ENCODE measurements at regions not wholly inside any gene's neighbourhood (a gene's known extent, or its start where the extent isn't known, plus 50 kb on each side); places are given as distances from the start of the nearest gene placed in this dataset.
"Not testable (repeated sequence)": the region's sequence is repeated elsewhere in the genome, so short reads cannot be mapped to it uniquely, and the experiment has no call there.

- H3K9me3 ChIP-seq (ENCODE audit: control insufficient read depth, low read length, poor library complexity, severe bottlenecking); H3K27me3 Mint-ChIP-seq; ATAC-seq; H3K4me1 Mint-ChIP-seq; H3K4me3 Mint-ChIP-seq; H3K27ac Mint-ChIP-seq; DNase-seq; H3K36me3 Mint-ChIP-seq (ENCODE audit: low read depth): not testable (repeated sequence)
These were observed 248.0 kb upstream of the SGCG start for GRCh38 chr13:22932632-22933412.

GRCh38 chr13:22933571-22934181, 247.1 kb upstream of the SGCG start:
- no peaks in the 10 kb centered on the region for H3K9me3 ChIP-seq (ENCODE audit: control insufficient read depth, low read length, poor library complexity, severe bottlenecking)
- Mint-ChIP-seq H3K4me1 (no peaks in the 10 kb centered on the region), H3K27me3 (no peaks in the 10 kb centered on the region), H3K36me3 (ENCODE audit: low read depth) (no peaks in the 10 kb centered on the region), H3K27ac (no peak overlapping the region), H3K4me3 (no peak overlapping the region)
- DNase-seq (no peak), ATAC-seq (no peak)

GRCh38 chr13:22934744-22935523, 245.8 kb upstream of the SGCG start:
- no peaks in the 10 kb centered on the region for H3K9me3 ChIP-seq (ENCODE audit: control insufficient read depth, low read length, poor library complexity, severe bottlenecking)
- H3K36me3 Mint-ChIP-seq (ENCODE audit: low read depth) = no peaks in the 10 kb centered on the region
- no peaks in the 10 kb centered on the region for H3K27me3 Mint-ChIP-seq
- H3K4me1 Mint-ChIP-seq = peaks cover 2% of the 10 kb centered on the region
- no peak overlapping the region for H3K27ac Mint-ChIP-seq
- H3K4me3 Mint-ChIP-seq = no peak overlapping the region
- no peak for ATAC-seq
- DNase-seq = no peak

GRCh38 chr13:22936228-22936627, 244.6 kb upstream of the SGCG start:
- no peaks in the 10 kb centered on the region for H3K36me3 Mint-ChIP-seq (ENCODE audit: low read depth)
- DNase-seq = no peak
- no peak overlapping the region for H3K4me3 Mint-ChIP-seq
- H3K27ac Mint-ChIP-seq = no peak overlapping the region
- H3K9me3 ChIP-seq (ENCODE audit: control insufficient read depth, low read length, poor library complexity, severe bottlenecking) = no peaks in the 10 kb centered on the region
- peaks cover 5% of the 10 kb centered on the region for H3K27me3 Mint-ChIP-seq
- no peak for ATAC-seq
- H3K4me1 Mint-ChIP-seq = peaks cover 2% of the 10 kb centered on the region

DNA sequence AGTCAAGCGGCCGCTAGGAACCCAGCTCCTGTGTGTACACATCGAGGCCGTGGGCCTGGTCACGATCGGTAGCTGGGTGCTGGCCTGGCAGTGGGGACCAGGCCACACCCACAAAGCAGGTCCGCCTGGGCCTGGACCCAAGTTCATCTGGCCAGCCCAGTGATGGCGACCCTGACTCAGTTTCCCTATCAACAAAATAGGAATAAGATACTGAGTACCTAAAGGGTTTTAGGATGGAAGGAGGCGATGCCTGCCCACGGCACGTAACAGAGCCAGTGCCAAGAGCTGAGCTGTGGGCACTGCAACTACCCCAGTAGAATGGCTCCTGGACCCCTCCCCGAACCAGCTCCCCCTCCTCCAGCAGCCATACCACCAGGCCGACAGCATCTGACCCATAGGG, 243.5 kb upstream of the SGCG start:
- no peak for ATAC-seq
- H3K36me3 Mint-ChIP-seq (ENCODE audit: low read depth) = no peaks in the 10 kb centered on the region

GRCh38 chr13:22937953-22938352, 242.8 kb upstream of the SGCG start:
- ATAC-seq (no peak), DNase-seq (no peak)
- H3K9me3 ChIP-seq (ENCODE audit: control insufficient read depth, low read length, poor library complexity, severe bottlenecking) = no peaks in the 10 kb centered on the region
- Mint-ChIP-seq H3K36me3 (ENCODE audit: low read depth) (no peaks in the 10 kb centered on the region), H3K27me3 (peaks cover 5% of the 10 kb centered on the region), H3K27ac (no peak overlapping the region), H3K4me3 (no peak overlapping the region), H3K4me1 (peaks cover 2% of the 10 kb centered on the region)

More for the DNA sequence above, 243.5 kb upstream of the SGCG start:
- peaks cover 5% of the 10 kb centered on the region for H3K27me3 Mint-ChIP-seq
- H3K4me3 Mint-ChIP-seq = no peak overlapping the region
- H3K9me3 ChIP-seq (ENCODE audit: control insufficient read depth, low read length, poor library complexity, severe bottlenecking) = no peaks in the 10 kb centered on the region
- H3K4me1 Mint-ChIP-seq = peaks cover 2% of the 10 kb centered on the region
- H3K27ac Mint-ChIP-seq = no peak overlapping the region
- DNase-seq = no peak

DNA sequence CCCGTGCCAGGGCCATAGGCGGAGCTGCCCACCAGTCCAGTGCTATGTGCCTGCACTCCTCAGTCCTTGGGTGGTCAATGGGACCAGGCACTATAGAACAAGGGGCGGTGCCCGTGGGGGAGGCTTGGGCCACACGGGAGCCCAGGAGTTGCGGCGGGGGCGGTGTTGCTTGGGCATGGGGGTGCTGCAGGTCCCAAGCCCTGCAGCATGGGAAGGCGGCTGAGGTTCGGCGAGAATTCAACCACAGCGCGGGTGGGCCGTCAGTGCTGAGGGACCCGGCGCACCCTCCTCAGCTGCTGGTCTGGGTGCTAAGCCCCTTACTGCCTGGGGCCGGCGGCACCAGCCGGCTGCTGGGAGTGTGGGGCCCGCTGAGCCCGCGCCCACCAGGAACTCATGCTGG, 242.2 kb upstream of the SGCG start:
- Mint-ChIP-seq H3K4me3 (no peak overlapping the region), H3K27me3 (peaks cover 5% of the 10 kb centered on the region), H3K36me3 (ENCODE audit: low read depth) (no peaks in the 10 kb centered on the region), H3K4me1 (peaks cover 2% of the 10 kb centered on the region), H3K27ac (no peak overlapping the region)
- ATAC-seq = no peak
- H3K9me3 ChIP-seq (ENCODE audit: control insufficient read depth, low read length, poor library complexity, severe bottlenecking) = no peaks in the 10 kb centered on the region
- no peak for DNase-seq

DNA sequence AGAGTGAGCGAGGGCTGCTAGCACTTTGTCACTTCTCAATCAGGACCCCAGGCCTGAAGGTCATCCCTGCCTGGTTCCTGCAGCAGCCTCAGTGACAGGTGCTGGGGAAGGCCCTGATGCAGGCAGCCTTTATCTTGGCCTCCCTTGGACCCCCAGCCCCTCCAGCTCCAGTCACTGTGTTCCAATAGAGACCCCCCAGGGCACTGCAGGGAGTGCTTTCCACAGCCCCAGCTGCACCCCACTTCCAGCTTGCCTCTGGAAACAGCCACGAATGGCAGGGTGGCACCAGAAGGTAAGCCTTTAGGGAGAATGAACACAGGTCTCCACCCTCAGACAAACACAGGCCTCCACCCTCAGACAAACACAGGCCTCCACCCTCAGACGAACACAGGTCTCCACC, 241.6 kb upstream of the SGCG start:
- H3K27ac Mint-ChIP-seq = no peak overlapping the region
- ATAC-seq = no peak
- H3K9me3 ChIP-seq (ENCODE audit: control insufficient read depth, low read length, poor library complexity, severe bottlenecking) = no peaks in the 10 kb centered on the region
- peaks cover 11% of the 10 kb centered on the region for H3K27me3 Mint-ChIP-seq
- no peak for DNase-seq
- H3K36me3 Mint-ChIP-seq (ENCODE audit: low read depth) = no peaks in the 10 kb centered on the region
- peaks cover 2% of the 10 kb centered on the region for H3K4me1 Mint-ChIP-seq
- no peak overlapping the region for H3K4me3 Mint-ChIP-seq

DNA sequence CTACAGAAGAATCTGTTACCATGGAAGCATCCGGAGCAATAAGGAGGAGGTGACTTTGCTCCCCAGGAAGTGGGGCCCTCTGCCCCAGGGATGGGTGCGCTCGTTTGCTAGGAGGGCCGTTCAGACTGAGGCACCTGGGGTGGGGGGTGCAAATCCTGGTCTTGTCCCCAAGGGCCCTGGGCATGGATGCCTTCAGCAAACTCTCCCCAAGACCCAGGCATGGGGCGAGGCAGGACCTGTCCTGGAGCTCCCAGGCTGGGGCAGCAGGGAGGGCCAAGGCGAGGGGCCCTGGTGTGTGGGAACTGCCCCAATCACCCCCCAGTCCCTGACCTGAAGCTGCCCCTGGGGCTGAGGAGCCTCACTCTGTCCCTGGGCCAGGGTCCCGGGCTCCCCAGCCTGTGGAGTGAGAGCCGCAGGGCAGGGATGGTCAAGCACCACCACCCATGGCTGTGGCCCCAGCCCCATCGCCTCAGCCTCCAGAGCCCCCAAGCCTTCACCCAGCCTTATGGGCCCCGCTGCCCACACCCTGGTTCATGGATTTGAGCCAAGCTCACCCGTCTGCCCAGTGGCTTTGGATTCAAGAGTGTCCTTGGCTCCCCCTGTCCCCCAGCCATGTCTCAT, 240.6 kb upstream of the SGCG start:
- no peaks in the 10 kb centered on the region for H3K9me3 ChIP-seq (ENCODE audit: control insufficient read depth, low read length, poor library complexity, severe bottlenecking)
- no peak for ATAC-seq
- Mint-ChIP-seq H3K27me3 (peaks cover 16% of the 10 kb centered on the region), H3K27ac (no peak overlapping the region), H3K4me3 (no peak overlapping the region), H3K4me1 (peaks cover 2% of the 10 kb centered on the region), H3K36me3 (ENCODE audit: low read depth) (peaks cover 5% of the 10 kb centered on the region)
- no peak for DNase-seq

DNA sequence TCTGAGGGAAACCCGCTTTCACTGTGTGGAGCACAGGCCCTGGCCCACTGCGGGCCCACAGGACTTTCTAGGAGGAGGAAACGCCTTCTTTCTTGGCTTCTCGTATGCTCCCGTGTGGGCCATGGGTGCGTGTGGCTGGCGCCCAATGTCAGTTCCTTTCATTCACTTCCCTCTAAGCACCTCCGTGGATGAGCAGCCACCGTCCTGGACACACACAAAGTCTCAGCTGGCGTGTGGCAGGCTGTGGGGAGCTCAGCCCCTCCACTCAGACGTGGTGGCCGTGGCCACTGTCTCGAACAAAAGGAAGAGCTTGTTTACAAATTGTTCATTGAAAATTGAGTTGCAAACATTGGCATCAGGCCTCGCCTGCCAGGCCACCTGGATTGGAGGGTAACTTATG, 240.0 kb upstream of the SGCG start:
- H3K9me3 ChIP-seq (ENCODE audit: control insufficient read depth, low read length, poor library complexity, severe bottlenecking) = no peaks in the 10 kb centered on the region
- peaks cover 21% of the 10 kb centered on the region for H3K27me3 Mint-ChIP-seq
- H3K36me3 Mint-ChIP-seq (ENCODE audit: low read depth) = peaks cover 5% of the 10 kb centered on the region
- no peak for ATAC-seq
- no peak overlapping the region for H3K27ac Mint-ChIP-seq
- H3K4me3 Mint-ChIP-seq = no peak overlapping the region
- peaks cover 2% of the 10 kb centered on the region for H3K4me1 Mint-ChIP-seq
- DNase-seq = no peak

- H3K27ac Mint-ChIP-seq; H3K36me3 Mint-ChIP-seq (ENCODE audit: low read depth): not testable (repeated sequence)
These were observed 239.3 kb upstream of the SGCG start for GRCh38 chr13:22941495-22941894.

GRCh38 chr13:22942831-22943230, 237.9 kb upstream of the SGCG start:
- H3K9me3 ChIP-seq (ENCODE audit: control insufficient read depth, low read length, poor library complexity, severe bottlenecking); DNase-seq; H3K36me3 Mint-ChIP-seq (ENCODE audit: low read depth); ATAC-seq; H3K27ac Mint-ChIP-seq; H3K4me1 Mint-ChIP-seq; H3K4me3 Mint-ChIP-seq: not testable (repeated sequence)
- peaks cover 27% of the 10 kb centered on the region for H3K27me3 Mint-ChIP-seq

More at GRCh38 chr13:22941495-22941894, 239.3 kb upstream of the SGCG start:
- not testable (repeated sequence) for ATAC-seq; H3K9me3 ChIP-seq (ENCODE audit: control insufficient read depth, low read length, poor library complexity, severe bottlenecking); H3K4me3 Mint-ChIP-seq; H3K4me1 Mint-ChIP-seq; DNase-seq
- H3K27me3 Mint-ChIP-seq = peaks cover 27% of the 10 kb centered on the region

DNA sequence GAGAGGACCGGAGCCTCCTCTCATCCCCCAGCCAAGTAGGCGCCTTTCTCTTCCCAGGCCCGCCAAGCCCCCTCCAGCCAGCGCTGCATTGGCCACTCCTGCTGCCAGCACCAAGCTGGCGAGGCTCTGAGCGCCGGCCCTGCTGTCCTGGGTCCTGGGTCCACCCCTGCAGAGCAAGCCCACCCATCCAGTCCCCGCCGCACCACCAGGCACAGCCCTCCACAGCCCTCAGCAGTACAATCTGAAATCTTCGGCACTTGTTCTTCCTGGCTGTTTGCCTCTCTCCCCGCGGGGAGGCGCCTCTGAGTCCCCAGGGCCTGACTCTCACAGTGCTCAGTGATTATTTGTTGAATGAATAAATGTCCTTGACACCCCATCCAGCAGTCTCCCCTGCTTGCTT, 236.4 kb upstream of the SGCG start:
- ATAC-seq = no peak
- H3K4me3 Mint-ChIP-seq = no peak overlapping the region

More for the DNA sequence above, 236.4 kb upstream of the SGCG start:
- Mint-ChIP-seq H3K4me1 (peaks cover 2% of the 10 kb centered on the region), H3K36me3 (ENCODE audit: low read depth) (peaks cover 5% of the 10 kb centered on the region), H3K27me3 (peaks cover 36% of the 10 kb centered on the region), H3K27ac (no peak overlapping the region)
- H3K9me3 ChIP-seq (ENCODE audit: control insufficient read depth, low read length, poor library complexity, severe bottlenecking) = no peaks in the 10 kb centered on the region
- DNase-seq = no peak
